ENCODE measurements at regions not wholly inside any gene's neighbourhood (a gene's known extent, or its start where the extent isn't known, plus 50 kb on each side); places are given as distances from the start of the nearest gene placed in this dataset.
"Not testable (repeated sequence)": the region's sequence is repeated elsewhere in the genome, so short reads cannot be mapped to it uniquely, and the experiment has no call there.

GRCh38 chr2:40712197-40712894 lies 260.5 kb upstream of the SLC8A1 start:
- not testable (repeated sequence) for DNase-seq

DNA sequence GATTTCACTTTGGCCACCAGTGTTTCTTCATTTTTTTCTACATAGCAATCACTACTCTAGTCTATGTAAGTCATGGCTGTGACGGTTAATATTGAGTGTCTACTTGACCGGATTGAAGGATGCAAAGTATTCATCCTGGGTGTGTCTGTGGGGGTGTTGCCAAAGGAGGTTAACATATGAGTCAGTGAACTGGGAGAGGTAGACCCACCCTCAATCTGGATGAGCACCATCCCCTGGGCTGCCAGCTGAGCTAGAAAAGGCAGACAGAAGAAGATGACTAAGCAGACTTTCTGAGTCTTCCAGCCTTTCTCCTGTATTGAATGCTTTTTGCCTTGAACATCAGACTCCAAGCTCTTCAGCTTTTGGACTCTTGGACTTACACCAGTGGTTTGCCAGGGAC lies 265.0 kb upstream of the SLC8A1 start:
- DNase-seq: no peak

DNA sequence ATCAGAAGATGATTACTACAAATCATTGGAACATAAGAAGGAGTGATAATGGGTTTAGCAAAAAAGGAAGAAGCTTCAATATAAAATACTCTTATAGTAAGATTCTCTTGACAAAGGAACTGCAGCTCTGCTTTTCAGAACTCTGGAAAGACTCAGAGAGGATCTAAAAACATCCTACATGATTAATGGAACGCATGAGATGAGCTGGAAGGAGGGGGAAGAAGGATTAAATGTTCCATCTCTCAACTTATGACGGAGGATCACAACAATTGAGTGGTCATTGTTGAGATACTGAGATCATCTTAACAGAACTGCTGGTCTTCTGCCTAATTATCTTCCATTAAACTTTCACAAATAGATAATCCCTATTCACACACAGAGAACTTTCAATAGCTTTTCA lies 267.5 kb upstream of the SLC8A1 start:
- no peak for DNase-seq

- no peak for DNase-seq
Observed at GRCh38 chr2:40721595-40721994, 269.7 kb upstream of the SLC8A1 start.

- DNase-seq: no peak
Observed at GRCh38 chr2:40723194-40723593, 271.3 kb upstream of the SLC8A1 start.

- DNase-seq: no peak
Observed at GRCh38 chr2:40725040-40725439, 273.1 kb upstream of the SLC8A1 start.

DNA sequence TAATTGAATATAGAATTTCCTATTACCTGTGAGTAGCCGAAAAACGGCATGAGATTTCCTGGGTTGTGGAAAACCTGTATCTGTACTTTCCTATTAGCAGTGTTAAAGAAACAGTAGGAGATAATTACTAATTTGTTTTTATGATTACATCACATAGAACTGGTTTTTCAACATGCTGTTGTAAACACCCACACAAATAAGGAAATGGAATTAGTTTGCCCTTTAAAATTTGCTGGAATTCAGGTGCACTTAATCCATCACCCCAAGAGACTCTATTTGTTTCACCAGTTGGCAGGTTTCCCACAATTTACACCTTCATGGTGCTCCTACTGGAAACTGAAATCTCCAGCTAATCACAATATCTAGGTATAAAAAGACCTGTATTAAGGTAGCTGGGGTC lies 274.1 kb upstream of the SLC8A1 start:
- DNase-seq: no peak

DNA sequence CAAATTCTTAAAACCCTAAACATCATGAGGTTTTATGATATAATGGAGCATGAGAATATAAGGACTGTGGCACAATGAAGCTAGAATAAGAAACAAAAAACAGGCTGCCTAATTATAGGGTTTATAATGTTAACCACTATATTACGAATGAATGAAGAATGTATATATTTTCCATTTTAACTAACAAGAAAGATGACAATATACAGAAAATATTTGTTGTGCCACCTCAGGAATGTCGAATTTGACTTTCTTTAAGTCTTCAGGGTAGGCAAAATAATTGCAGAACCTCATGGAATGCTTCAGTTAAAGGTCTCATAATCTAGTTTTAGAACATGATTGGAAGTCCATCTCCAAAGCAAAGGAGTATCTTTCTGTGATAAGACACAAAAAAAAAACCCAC lies 282.9 kb upstream of the SLC8A1 start:
- DNase-seq: no peak

- DNase-seq: no peak
Observed at GRCh38 chr2:40737180-40737579, 285.3 kb upstream of the SLC8A1 start.

DNA sequence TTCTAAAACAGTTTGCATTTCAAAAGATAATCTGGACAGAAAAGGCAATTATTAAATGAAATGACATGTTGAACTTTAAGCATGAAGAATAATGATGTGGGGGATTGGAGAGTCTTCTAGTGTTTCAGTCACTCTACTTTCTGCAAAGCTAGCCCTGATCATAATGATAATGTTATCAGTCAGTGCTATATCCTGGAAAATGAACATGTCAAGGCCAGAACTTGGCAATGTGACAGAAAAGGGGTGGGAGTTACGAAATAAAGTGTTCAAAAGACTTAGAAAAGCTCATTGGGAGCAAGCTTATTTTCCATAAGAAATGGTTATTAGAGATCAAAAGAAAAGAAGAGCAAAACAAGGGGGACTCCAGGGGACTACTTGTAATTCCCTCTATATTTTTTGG lies 288.5 kb upstream of the SLC8A1 start:
- DNase-seq: no peak

DNA sequence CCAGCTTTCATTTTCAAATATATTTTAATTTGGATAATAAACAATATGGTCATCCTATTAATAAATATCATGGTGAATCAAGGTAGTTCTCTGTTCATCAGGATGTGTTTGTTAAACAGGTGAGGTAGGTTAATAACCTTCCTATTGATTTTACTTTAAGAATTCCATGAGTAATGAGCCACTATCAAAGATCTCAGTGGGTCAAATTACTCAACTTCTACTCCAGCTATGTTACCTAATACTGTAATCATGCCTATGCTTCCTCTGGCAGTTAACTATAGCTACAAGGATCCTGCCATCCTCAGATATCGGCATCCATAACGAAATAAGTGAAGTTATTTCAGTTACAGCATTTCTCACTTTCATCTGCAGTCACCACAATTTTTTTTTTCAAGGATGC lies 289.6 kb upstream of the SLC8A1 start:
- peak; percentile 11 for DNase-seq

DNA sequence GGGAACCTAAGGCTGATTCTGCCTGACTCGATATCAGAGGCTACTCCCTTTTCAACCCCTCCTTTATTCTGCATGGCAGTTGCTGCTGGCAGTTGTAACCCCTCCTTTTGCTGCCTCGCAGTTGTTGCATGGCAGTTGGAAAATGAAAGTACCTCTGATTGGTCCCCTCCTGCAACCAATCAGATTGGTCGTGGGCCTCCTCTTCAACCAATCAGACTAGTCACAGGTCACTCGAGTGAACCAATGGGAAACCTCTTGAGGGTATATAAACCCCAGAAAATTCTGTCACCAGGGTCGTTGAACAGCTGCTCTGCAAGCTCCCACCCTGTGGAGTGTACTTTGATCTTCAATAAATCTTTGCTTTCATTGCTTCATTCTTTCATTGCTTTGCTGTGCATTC lies 294.3 kb upstream of the SLC8A1 start:
- no peak for DNase-seq

GRCh38 chr2:40751981-40752380 lies 300.1 kb upstream of the SLC8A1 start:
- DNase-seq: no peak

DNA sequence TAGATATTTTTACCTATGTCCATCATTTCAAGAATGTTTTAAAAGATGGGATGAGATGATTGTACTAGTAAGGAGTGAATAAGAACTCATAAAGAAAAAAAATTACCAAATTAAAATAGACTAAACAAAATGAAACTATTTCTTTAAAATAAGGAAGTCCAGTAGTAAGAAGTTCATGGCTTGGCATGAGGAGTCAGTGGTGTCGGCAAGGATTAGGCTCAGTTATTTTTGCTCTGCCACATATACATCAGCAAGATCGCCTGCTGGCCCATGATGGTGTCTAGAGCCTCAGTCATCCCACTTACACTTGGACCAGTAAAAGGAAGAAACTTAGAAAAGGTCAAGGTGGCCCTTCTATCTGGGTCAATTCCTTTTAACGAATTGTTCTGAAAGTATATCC lies 300.9 kb upstream of the SLC8A1 start:
- DNase-seq: no peak

DNA sequence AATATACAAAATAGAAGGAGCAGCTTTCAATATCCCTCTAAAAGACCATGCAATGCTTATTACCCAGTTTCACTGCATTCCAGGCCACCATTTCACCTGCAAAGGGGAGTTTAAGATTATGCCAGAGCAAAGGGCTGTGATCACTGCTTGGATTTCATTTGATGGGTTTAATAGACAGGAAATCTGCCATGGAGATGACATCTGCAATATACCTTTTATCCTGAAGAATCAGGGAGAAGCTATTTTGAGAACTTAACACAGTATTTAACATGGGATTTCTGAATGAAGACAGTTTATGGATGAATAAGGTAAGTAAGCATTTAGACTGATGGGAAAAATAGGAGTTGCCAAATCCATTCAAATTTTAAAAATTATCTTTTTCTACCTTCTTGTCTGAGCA lies 303.0 kb upstream of the SLC8A1 start:
- no peak for DNase-seq

- peak; percentile 18 for DNase-seq
Observed at GRCh38 chr2:40758401-40759155, 306.7 kb upstream of the SLC8A1 start.

- peak; percentile 66 for DNase-seq
Observed at GRCh38 chr2:40760071-40760666, 308.3 kb upstream of the SLC8A1 start.

- DNase-seq: no peak
Observed at GRCh38 chr2:40773291-40773690, 321.4 kb upstream of the SLC8A1 start.

DNA sequence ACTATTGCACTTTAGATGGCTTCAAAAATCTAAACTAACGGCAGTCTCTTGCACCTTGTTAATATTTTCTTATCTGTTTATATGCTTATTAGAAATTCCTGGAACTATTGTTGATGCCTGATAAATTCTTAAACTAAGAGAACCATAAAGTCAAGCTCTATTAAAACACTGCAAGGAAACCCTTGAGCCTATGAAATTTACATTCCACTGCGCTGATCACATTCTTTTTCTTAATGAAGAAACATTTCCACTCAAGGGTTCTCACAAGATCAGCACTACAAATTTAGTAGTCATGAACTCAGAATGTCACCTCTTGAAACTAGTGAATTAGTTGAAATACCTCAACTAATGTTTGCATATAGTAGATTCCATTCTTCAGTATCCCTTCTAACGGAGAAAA lies 331.8 kb upstream of the SLC8A1 start:
- no peak for DNase-seq

DNA sequence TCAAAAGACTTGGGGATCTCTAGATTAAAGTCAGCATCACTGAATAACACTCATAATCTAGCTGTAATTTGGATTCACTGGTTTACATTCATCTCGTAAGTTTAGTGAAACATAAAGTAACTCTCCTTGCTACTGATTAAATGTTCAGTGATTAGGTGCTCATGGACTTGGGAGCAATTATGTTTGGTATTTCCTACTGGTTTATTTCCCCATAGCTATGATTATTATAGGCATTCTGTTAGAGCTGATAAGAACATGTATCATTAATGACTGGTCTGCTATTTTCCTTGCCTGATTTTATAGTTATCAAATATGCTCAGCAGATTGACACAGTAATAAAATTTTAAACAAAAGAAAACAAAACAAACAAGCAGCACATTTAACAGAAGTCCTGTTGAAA lies 334.7 kb upstream of the SLC8A1 start:
- no peak for DNase-seq

- no peak for DNase-seq
Observed at GRCh38 chr2:40797120-40797519, 345.2 kb upstream of the SLC8A1 start.

- DNase-seq: no peak
Observed at GRCh38 chr2:40803900-40804299, 352.0 kb upstream of the SLC8A1 start.

- DNase-seq: no peak
Observed at GRCh38 chr2:40809156-40809555, 357.3 kb upstream of the SLC8A1 start.

GRCh38 chr2:40814616-40815015 lies 362.7 kb upstream of the SLC8A1 start:
- no peak for DNase-seq
